ENCODE measurements at regions not wholly inside any gene's neighbourhood (a gene's known extent, or its start where the extent isn't known, plus 50 kb on each side); places are given as distances from the start of the nearest gene placed in this dataset.

DNA sequence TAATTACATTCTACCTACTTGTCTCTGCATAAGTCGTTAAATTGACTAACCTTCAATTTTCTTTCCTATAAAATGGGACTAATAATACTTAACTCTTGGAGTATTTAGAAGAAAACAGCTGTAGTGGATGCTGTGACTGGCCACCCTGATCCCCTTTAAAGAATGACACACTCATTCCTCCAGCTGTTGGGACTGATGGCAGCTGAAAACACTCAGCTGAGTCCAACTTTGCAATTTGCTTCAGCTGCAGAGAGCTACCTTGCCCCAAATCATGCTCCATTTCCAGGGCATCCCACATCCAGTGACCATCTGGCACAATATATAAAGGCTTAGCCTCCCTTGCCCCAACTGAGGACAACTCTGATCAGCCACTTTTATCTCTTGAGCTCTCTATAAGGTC, 89.1 kb downstream of the MID1IP1 start:
- no peak for DNase-seq (ENCODE audit: low read depth)

DNA sequence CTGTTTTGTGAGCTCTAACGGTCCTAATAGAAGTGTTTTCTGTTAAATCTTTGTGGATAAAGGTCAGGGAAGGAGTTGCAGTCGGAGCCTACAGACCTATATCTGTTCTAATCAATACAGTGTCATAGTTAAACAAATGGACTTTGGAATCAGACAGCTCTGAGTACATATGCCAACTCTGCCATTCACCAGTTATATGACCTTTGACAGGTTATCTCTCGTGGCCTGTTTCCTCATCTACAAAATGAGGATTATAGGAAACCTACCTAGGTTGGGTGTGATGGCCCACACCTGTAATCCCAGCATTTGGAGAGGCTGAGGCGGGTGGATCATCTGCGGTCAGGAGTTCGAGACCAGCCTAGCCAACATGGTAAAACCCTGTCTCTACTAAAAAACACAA, 89.7 kb downstream of the MID1IP1 start:
- DNase-seq (ENCODE audit: low read depth) = no peak

DNA sequence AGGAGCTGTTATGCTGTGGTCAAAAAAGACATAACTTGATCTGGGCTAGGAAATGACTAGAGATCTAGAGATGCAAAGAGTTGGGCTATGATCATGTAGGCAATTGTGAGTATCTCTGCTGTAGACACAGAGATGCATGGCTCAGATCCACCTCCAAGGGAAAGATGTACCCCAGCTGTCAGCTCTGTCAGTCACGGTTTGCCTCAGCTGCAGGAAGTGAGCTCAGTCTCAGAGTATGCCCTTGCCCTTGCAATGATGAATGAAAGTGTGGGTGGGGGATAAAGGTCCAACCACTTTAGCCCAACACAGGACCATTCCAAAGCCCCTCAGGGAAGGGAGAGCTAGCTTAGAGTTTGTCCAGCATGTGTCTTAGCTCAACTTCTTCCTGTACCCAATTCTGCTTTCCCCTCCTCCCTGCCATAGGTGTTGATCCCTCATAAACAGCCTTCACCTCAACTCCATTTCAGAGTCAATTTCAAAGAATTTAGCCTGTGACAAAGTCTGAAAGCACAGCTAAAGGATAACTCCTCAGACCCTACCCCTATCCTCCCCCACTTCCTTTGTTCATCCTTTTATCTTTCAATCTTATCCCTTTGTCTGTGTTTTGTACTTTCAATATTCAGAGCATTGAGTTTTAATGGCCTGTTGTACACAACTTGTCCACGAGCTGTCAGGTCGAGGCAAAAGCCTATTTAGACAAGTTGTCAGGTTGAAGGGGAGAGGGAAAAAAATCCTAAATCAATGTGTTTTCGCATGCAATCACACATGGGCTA, 90.6 kb downstream of the MID1IP1 start:
- DNase-seq (ENCODE audit: low read depth) = no peak

DNA sequence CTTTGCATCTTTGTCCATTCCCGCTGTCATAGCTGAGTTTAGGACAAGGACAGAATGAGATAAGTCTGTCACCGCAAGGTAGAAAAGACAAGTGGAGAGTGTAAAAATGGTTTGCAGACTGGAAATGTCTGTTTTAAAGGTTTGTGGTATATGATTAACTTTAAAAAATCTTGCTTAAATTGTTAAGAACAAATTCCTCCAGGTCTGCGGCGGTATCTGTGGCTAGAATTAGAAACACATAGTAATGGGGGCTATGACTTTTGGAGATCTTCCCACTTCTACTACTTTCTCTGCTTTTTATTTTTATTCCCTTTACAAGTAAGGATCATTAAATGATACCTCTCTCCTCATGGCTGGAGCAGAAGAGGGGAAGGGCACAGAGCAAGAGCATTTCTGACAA, 92.2 kb downstream of the MID1IP1 start:
- no peak for DNase-seq (ENCODE audit: low read depth)

DNA sequence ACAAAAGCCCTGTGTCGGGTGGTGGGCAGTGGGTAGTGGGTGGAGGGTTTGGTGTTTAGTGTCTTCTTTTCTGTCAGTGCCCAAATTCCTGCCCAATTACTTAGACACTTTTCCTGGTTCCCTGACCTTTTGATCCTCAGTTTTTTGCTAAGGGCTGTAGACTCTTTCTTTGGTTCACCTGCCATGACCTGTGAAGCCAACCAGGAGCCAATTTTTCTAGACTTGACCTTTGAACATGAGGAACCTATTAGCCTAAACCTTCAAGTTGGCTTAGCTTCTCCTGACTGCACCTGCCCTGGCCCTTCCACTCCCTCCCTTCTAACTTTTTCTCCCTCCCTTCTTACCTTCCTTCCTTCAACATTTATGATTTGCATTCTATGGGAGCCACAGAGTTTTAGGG, 94.5 kb downstream of the MID1IP1 start:
- no peak for DNase-seq (ENCODE audit: low read depth)

DNA sequence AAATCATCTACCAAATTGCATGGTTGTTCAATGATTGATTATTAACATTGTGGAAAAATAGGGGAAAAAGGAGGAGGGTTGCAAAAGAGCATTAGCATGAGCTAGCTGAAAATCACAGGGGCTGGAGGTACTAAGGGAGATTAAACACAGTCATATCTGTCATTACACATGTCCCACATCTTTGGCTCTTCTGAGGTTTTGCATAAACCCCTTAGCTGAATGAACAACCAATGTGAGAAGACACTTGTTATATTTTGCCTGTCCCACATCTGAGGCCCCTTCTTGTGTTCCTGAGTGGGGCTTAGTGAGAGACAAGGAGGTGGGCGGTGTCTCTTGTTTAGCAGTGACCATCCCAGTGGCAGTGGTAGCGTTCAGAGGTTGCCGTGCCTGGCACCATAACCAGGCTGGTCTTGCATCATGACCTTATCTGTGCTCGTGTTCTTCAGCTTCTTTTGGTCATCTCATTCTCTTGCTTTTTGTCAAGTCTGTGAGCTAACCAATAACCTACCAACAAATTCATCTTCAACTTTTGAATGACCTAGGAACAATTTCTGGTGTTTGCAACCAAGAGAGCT, 95.6 kb downstream of the MID1IP1 start:
- no peak for DNase-seq (ENCODE audit: low read depth)

DNA sequence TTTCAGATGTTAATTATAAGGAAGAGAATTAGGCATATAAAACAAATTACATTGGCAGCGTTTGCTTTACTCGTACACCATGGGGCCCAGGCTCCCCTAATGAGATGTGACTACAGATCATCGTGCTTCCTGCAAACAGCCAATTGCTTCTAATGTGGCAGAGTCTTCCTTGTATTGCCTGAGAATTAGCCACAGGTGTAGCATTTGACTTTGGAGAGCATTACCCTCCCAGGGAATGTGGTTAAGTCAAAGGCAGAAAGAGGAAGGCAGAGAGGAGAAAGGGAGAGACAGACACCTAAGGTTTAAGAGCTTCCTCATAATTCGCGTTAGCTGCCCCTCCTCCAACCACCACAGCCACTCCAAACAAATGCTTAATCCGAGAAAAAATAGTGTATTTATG, 97.0 kb downstream of the MID1IP1 start:
- DNase-seq (ENCODE audit: low read depth) = no peak

DNA sequence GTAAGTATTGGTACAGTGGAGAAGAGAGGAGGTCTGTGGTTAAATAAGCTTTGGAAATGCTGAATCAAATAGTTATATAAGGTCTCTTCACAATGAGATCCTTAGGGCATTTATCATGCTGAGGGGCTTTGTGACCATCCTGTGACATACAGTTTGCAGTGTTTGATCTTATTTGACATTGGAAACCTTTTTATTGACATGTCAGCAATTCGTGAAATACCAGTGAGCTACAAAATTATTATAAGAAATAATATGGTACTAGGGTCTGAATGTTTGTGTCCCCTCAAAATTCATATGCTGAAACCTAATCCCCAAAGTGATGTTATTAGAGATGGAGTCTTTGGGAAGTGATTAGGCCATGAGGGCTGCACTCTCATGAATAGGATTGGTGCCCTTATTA, 98.4 kb downstream of the MID1IP1 start:
- DNase-seq (ENCODE audit: low read depth) = no peak

DNA sequence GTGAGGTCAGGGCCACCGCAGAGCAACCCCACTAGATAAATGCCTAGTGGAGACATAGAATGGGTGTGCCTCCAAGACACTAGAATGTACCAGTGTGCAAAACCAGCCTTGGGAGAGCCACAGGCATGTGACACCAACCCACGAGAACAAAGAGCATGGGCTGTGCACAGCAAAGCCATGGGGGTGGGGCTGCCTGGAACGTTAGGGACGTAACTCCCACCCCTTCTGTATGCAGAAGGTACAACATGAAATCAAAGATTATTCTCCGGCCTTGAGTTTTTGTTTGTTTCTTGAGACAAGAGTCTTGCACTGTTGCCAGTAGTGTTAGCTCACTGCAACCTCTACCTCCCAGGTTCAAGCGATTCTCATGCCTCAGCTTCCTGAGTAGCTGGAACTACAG, 99.5 kb downstream of the MID1IP1 start:
- DNase-seq (ENCODE audit: low read depth) = no peak

DNA sequence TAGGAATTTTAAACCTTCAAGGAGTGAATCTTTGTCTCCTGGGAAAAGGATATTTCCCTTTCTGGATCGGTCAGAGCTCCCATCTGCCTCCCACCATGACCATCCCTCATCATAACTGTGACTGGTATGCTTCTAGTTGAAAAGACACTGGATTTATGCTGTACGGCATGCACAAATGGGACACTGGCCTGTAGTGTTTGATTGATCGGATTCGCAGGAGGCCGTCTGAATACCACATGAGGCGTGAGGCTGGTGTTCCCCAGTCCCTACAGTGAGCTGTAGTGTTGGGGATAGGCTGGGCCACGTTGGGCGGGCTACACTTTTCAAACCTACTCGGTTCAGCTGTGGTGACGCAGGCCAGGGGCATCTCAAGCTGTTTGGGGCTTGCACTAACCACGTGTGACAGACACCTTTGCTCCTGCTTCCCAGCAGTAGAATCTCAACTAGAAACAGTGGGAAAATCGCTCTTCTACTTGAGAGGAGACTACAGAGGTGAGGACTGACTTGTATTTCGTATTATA, 101.8 kb downstream of the MID1IP1 start:
- DNase-seq (ENCODE audit: low read depth) = no peak

DNA sequence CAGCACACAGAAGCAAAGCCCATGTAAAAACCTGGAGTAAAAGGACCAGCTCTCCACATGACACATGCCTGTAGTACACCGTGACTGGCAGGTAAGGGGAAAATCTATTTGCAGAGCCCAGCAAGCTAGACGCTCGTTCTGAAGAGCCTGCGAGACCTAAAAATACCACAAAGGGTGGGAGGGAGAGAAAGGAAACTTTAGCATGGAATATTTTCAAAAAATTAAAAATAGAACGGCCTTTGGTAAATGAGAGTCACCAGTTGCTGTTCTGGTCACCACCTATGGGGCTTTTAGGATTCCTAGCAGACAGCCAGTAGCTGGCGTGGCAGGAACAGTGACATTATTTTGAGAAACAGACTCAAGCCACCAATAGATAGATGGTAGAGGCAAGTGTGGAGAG, 115.5 kb downstream of the MID1IP1 start:
- DNase-seq (ENCODE audit: low read depth) = no peak

DNA sequence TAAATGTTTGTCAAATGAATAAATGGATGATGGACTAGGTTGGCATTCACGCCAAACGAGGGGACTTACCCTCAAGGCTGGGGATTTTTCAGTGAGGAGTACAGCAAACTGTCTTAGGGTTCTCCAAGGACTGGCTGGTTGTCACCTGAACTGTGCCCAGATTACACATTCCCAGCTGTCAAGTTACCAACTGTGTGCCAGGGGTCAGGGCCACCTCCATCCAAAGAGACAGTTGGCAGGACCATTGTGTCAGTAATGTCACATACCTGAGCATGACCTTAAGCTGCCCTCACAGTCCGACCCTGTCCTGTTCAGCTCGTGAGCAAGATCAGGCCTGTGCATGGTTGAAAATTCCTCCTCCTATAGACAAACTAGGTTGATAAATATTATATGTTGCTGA, 116.7 kb downstream of the MID1IP1 start:
- no peak for DNase-seq (ENCODE audit: low read depth)

DNA sequence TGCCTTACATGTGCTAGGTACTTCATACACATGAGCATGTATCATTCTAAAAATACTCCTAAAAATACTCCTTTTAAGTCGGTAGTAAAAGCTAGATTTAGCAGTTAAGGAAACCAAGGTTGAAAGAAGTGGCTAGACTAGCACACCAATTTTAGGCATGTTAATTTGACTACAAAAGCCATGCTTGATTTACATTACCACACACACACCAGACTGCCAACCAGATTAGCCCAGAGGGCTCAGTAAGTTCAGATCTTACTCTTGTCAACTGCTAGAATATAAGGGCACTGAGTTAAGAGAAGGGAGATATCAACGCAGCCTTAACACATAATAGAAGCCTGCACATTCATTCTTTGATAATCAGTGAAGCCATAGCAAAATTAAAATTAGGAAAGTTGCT, 117.9 kb downstream of the MID1IP1 start:
- DNase-seq (ENCODE audit: low read depth) = no peak

DNA sequence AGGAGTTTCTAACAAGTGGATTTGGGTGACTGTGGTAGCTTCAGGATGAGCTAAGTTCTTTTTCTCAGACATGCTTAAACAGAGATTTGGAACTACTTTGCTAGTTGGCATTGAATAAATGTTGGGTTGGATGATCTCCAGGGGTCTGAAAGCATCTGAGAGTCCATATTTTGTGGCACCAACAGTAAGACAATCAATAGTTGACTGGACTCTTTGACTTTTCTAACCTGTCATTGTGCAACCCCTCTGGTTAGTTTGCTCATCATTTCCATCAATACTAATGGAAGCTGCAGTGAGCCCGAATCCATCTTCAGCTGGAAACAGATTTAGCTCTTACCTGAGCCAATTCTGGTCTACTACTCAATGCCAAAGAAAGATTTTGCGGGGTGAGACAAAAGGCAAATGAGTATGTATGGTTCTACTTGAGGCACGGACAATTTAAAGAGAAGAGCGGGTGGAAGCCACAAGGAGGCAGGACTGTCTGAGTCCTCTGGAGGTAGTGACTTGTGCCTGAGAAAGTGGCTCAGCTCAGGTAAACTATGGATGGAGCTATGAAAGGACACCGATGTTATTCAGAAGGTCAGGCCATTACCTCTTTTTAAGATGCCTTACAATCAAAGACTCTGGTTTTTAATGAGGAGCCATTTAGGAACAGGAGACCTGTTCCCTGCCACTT, 118.7 kb downstream of the MID1IP1 start:
- DNase-seq (ENCODE audit: low read depth) = no peak

DNA sequence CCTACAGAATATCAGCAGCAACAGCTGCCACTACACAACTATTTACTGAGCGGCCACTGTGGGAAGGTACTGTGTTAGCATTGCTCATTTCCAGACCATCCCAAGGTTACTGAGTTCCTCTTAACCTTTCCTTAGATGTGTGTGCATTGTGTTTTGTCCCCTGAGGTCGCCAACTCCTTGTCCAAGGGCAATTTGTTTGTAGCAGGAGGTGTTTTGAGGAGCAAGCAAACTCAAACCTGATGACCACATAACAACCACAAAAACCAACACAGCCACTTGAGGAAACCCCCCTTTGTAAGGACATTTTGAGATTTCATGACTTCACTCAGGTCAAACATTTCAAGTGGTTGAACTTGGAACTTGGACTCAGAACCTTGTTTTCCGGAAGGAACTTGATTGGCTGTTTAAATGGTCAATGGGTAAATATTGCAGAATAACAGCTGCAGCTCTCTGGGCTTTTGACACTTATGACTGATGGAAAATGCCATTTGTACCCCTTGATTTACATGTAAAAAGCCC, 122.3 kb downstream of the MID1IP1 start:
- DNase-seq (ENCODE audit: low read depth) = no peak

DNA sequence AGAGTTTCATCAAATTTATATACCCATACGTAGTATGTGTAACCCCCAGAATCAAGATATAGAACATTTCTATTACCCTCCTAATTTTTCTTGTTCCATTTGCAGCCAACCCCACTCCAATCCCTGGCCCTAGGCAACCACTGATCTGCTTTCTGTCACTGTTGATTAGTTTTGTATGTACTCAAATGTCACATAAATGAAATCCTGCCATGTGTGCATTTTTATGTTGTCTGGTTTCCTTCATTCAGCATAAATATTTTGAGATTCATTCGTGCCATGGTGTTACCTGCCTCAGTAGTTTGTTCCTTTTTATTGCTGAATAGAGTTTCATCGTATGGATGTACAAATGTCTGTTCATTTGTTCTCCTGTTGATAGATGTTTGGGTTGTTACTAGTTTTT, 126.3 kb downstream of the MID1IP1 start:
- DNase-seq (ENCODE audit: low read depth) = no peak

DNA sequence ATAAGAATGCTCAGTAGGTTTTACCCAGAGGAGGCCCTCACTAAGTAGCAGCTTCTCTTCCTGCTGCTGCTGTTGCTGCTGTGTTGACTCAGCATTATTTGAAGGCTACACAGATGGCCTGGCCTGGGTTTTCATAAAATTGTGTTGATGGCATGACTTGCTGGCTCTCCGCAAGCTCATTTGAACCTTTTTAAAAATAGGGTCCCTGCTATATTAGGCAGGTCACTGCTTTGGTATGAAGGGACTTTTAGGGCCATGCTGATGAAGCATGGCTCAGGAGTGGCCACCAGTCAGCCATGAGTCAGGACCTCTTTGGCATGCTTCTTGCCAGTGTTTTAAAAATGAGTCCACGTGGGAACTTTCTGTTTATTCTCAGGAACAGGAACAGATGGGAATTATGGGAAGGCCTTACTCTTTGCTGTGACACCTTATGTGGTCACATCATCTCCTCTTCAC, 128.7 kb downstream of the MID1IP1 start:
- DNase-seq (ENCODE audit: low read depth) = no peak

DNA sequence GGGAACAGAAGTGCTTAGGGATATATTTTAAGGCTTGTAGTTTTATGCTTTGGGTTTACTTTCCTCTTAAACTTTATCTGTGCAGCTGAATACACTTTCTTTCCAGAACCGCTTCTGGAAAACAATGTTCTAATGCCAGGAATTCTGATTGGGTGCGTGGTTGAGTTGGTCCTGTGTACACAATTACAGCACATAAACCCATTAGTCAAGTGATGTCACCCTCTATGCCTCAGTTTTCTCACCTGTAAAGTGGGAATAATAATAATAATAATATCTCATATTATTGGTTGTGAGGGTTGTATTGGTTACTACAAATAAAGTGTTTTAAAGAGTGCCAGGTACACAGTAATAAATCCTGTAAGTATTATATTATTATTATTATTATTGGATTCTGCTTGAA, 129.2 kb downstream of the MID1IP1 start:
- no peak for DNase-seq (ENCODE audit: low read depth)

DNA sequence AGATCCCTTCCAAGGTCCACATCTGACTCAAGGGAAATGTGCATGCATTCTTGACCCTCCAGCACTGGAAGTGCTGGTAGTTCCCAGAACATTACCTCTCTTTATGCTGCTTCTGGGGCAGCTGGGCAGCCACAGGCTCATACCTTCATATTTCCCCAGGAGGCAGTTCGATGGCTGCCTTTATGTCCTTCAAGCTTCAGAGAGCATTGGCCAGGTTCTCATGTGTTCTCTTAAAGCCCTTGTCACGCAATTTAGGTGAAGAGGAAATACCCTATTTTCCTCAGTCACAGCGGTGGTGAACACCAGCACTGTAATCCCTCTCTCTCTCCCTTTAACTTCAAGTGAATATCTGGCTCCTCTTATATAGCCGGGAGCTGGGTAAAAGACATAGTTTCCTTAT, 134.3 kb downstream of the MID1IP1 start:
- DNase-seq (ENCODE audit: low read depth) = no peak

DNA sequence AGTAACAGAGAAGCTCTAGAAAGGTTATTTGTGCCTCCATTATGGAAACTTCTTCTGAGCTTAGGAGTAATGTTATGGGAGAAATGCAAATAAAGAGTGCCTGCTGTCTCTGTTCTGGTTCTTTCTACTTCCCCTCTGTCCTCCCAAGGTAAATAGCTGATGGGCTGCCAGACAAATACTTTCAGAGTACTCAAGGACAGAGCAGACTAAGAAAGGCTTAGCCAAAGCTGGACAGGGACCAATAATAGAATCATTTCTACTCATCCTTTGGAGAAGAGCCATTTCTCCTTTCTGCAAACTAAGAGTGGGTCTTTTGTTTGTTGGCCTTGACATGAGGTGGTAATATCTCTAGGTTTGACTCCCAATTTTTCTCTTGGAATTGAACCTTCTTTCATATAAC, 136.1 kb downstream of the MID1IP1 start:
- DNase-seq (ENCODE audit: low read depth) = no peak

DNA sequence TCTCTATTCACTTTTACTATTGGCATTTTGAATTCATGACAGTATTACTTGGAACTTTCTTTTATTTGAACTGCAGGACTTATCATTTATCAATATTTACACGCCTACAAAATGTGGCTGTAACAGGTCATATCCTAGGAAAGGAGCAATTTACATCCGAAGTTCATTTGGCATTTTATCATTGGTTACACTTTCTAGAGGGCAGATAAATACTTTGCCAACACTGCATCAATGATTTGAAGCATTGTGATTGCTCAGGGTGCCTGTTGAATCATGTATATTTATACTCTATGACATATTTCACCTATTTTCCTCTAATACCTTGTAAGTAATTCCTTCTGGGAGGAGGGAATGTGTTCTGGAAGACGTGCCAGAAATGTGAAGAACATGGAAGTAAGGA, 136.7 kb downstream of the MID1IP1 start:
- DNase-seq (ENCODE audit: low read depth) = no peak

DNA sequence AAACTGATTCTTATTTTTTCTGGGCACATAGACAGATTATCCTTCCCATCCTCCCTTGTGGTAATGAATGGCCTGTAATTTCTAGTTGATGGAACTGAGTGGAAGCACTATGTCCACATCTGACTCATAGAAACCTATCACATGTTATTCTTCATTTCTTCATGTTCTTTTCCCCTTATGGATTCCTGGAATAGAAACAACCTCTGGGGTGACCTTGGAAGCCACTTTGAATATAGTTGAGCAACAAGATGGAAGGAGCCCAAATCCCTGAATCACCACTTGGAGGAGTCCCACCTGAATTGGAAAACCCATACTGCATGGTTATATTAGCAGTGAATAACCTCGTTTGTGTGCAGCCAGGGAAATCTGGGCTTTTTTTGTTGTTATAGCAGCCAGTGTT, 137.8 kb downstream of the MID1IP1 start:
- DNase-seq (ENCODE audit: low read depth) = no peak

DNA sequence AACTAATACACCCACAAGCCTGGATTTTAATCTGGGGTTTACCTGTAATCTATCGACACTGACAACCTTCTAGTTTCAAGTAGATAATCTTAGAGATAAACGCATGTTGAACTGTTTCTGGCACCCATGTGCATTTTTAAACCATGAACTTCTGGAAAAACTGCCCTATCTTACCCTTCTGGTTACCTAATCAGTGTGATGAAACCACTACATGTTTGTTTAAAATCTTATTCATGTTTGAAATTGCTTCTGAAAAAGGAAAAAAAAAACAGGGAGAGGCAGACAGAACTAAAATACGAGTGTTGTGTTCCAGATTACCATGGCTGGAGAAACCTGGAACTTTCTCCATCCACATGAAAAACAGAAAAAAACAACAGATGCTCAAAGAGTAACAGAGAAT, 139.3 kb downstream of the MID1IP1 start:
- DNase-seq (ENCODE audit: low read depth) = no peak
